ENCODE measurements at regions not wholly inside any gene's neighbourhood (a gene's known extent, or its start where the extent isn't known, plus 50 kb on each side); places are given as distances from the start of the nearest gene placed in this dataset.

DNA sequence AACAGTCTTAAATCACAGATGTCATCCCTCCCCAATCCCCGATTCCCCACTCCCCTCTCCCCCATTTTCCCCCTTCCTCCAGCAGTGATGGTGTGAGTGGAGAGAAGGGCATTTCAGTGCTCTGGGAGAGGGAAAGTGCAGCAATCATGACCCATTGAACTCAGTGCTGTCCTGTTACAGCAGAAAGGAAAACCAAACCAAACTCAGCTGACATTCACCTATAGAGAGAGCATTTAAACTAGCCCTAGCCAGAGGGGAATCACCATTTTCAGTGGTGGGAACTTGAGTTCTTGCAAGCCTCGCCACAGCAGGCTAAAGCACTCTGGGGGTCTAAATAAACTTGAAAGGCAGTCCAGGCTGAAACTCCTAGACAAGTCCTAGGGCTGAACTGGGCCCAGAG is 129.9 kb upstream of the COL21A1 start:
- DNase-seq, result no peak

DNA sequence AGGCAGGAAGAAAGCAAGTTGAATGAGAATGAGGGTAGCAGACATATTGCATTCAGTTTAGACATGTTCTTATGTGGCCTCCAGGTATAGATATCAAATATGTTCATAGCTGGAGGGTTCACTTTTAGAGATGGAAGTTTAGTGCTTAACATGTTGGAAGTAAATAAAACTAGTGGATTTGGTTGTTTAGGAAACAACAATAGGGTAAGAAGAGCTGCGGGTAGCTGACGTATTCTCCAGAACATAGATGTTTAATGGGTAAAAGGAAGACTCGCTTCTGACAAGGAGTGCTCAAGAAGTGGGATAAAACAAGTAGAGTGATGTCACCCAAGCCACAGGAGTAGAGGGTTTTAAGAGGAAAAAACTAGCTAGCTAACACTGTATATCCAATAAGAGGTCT is 128.4 kb upstream of the COL21A1 start:
- DNase-seq, result no peak

DNA sequence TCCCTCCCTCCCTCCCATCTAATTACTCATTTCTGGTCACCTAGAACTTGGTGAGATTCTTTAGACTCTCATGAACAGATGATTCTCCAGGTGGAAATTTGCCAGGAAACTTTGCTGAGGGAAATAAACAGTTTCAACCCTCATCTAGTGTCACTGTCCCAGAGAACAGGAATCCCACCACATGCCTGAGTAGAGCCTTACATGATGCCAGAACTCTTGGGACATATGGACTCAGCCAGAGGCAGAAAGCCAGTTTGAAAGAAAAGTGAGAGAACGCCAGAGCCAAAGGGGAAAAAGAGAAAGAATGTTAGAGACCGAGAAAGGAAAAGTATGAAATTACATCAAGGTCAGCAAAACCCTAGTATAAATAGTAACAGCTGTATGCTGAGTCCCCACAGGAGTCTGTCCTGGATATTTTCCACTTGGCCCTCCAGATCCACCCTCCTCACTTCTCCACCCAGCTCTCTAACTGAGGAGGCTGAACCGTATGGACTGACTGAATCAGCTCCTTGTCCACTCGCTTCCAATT is 127.5 kb upstream of the COL21A1 start:
- no peak for DNase-seq

DNA sequence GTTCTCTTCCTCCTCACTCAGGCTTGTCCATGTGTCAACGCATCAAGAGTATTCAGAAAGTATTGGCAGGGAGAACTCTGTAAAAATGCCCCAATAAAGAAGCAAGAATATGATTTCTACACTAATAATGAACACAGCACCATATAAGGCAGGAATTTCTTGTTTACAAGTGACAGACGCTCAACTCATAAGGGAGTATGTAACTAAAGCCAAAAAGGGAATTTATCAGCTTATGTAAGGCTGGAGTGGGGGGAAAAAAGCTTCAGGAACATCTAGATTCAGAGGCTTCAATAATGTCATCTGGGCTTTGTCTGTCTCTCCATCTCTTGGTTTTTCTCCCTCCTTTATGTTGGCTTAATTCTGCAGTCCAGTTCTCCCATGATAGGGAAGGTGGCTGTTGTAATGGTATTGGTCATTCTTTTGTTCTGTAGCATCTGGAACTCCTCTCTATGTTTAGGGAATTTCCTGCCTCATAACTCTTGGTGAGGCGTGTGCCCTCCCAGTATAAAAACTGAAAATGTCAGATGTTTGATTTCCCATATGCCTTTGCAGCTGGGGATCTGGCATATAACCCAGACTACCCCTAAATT is 125.1 kb upstream of the COL21A1 start:
- no peak for DNase-seq

DNA sequence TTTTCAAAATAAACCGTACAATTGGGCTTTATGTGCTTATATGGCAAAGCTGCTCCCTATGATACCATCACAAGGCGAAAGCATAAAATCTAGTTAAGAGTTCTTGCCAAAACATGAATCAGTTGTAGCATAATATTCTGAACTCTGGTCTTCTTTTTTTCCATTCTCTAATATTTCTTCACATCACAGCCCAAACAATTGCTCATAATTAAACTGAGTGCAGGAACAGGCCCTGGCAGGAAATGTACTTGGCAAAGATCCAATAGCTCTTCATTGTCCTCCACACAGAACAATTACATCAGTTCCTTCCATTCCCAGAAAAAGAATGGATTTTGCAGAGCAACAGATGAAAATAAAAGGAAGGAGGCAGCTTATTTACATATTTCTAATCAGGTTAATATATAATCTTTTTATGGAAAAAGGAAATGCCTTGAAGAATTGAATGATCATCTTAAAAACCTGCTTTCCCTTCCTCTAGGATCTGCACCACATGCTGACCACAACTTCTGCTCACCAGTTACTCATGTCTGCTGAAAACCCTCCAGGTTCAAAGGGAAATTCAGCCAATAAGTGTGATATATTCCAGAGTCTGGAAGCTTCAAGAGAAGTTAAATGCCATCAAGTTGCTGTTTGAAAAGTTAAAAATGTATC is 123.3 kb upstream of the COL21A1 start:
- peak; percentile 15 for DNase-seq

DNA sequence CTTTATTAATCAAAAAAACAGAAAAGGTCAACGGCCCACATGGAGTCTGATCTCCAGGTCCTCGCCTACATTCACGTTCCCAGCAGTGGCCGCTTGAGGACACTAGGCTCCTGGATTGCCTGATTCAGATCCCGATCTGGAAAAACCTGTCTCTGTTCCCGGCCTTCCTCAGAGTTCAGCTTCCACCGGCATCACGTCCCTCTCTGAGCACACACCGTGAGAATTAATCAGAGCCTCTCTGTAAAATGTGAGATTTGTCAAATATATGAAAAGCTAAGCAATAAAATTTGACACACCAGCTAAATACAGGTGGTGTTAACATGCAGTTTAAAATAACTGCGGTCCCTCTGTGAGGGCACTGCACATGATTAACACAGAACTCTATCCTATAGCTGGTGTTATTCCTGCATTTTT is 122.8 kb upstream of the COL21A1 start:
- DNase-seq, result no peak

DNA sequence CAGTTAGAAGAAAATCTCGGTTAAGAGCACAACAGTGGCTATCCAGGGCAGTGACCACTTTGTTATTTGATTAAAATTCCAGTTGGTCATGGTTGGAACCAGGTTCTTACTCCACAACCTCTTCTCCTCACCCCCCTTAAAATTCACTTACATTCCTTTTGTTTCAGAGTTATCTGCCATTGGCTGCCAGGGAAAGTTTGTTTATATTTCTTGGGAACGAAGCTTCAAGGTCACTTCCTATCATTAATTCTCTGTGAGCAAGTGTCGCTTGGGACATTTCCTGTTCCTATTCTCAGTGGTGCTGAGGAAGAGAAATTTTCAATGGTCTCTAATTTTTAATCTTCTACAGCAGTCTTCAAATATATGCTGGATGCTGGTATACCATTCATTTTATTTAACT is 121.1 kb upstream of the COL21A1 start:
- no peak for DNase-seq

DNA sequence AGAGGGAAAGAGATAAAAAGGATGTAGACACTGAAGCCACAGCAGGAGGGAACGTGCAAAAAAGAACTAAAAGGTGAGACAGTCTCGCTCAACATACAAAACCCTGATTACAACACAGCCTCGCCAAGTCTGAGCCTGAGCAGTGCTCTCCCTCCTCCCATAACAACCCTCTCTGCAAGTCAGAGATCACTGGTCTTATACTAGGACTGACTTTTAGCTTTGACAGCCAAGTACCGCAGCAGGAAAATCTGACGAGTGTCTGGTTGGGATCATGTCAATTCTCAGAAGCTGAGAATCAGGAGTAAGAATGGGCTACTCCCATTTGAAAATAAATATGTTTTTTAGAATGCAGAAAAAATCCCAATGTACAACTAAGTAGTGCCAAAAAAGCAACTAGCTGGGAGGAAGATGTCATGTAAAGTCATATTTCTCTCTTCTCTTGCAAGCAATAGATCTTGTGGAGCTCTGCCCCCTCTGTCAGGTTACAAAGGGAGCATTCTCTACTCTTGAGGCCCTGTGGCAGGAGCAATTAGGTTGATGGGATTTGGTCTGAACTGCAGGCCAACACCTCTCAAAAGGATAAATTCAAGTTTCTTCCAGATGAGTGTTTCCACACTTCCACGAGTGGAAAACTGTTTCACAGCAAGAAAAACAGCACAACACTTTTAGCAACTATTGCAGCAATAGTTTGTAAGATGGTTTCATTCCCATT is 118.9 kb upstream of the COL21A1 start:
- no peak for DNase-seq

DNA sequence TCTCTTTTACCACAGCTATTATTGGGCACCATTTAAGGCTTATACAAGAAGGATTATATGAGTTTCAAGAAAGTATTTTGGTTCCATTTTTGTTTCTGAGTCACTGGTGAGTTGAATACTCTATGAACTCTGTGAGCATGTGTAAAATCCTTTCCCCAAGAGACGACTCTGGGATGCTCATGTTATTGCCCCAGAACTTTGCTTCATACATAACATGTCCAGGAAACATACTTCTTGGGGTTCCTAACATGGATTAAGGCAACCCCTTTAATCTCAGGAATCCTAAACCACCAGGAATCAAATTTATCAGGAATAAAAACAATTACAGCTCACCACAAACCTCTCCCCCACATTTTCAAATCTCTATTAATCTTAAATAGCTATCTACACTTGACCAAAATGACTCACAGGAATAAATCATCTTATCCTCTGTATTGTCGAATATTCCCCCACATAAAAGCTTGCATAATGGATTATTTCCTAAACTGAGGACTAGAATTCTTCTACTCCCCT is 117.5 kb upstream of the COL21A1 start:
- no peak for DNase-seq

DNA sequence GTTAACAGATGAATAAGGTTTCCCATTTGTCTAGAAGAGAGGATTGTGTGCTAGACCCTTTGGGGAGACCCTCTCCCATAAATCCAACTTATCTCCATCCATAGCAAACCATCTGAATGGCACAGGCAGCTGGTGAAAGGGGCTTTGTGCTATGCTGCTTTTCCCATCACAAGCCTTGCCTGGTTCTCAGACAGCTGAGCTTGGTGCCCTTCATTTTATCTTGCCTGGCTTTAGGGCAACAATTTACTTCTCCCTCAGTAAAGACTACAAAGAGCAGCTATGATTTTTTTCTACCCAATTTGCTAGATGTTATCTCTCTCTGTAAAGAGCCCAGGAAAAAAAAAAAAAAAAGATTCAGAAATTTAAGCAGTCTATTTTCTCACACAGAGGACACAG is 117.0 kb upstream of the COL21A1 start:
- no peak for DNase-seq

DNA sequence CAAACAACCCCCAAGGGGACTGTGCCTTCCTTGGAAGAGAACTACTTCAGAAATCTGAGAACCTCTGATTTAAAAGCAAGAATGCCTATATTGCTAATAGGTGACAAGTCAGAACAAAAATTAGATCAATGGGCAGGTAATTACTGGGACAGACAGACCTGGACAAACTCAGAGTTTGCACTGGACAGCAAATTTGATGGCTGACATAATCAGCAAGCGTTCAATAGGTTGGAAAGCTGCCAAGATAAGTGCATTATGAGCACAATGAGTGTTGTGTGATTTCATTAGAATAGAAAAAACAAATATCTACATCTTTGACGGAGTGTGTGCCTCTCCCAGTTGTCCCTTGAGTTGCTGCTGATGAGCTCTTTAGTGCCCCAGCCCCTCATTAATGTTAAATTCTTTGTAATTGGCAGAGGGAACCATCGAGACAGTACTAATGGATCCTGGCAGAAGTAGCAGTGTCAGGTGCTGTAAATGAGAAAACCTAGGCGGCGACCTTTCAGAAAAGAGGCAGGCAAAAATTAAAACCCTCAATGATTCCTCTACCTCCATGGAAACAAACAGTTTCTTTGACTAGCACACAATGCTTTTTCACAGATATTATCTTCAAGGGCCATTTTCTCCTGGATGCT is 116.5 kb upstream of the COL21A1 start:
- DNase-seq, result no peak

DNA sequence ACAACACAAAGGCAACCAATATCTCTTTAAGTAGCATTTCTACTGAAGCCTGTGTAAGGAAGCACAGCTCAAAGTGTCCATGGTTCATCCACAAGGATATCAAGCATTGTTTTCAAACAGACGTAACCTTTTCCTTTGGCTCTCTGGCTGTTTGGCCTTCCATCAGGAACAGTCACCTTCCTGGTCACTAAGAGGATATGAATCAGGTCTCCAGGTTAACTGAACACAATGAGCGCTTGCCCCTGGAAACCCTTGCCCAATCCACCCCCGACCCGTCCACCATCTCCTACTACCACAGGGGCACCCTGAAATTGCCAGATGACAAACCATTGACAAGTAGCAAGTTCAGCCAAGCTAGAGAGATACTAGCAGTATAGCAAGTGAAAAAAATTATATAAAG is 114.4 kb upstream of the COL21A1 start:
- no peak for DNase-seq

DNA sequence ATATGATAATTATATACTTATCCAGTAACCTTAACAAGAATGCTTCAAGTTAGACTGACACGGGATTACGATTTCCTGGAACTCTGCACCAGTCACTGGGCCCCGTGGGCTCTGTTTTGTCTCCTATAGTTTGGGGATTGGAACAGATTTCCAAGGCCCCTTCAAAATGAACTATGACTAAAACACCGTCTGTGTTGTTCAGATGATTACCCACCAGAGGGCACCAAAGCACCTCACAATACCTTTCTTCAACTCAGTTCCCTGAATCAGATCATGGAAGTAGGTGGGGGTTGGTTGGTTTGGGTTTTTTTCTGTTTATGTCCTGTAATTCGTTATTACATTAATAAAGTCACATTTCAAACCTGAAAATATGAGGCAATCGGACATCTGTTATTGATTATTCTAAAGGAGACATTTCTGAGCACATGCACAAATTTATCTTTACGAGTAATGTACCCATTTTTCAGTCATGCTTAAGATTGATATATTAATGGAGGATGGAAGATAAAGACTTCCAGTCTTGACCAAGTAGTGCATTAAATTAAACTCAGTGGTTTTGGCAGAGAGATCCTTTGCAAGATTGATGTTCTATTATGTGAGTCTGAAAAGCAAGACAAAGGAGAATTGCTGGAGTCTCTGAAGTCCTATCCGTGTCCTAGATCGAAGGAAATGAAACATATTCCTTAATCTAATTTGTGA is 112.0 kb upstream of the COL21A1 start:
- DNase-seq, result peak; percentile 75

DNA sequence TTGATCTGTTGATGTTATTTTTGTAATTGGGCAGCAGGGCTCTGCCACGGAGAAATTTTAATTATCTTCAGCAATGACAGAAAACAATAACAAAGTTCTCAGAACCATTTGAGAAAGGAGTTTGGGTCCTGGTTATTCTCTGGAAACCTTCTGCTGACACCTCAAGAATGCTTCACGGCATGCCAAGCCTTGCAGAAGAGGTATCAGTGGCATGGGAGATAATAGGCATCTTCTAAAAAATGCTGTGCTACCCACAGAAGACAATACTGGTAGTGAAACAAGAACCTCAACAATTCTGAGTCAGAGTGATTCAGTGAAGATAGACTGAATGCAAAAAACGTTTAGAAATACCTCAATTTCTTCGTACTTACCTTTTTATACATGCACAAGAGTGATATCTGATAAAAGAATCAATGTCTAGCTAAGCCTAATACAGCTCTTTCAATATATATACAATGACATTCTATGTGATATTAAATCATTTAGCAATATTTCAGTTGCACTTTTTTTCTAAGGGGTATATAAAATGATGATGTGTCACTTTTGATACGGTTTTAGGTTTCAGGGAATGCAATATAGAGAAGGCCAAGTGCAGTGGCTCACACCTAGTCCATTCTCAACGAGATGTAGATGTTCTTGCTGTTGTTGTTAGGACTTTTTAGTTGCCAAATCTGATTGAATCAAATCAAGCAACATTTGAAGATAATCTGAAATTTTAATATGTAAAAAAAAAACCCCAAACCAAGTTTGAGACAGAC is 110.4 kb upstream of the COL21A1 start:
- no peak for DNase-seq

DNA sequence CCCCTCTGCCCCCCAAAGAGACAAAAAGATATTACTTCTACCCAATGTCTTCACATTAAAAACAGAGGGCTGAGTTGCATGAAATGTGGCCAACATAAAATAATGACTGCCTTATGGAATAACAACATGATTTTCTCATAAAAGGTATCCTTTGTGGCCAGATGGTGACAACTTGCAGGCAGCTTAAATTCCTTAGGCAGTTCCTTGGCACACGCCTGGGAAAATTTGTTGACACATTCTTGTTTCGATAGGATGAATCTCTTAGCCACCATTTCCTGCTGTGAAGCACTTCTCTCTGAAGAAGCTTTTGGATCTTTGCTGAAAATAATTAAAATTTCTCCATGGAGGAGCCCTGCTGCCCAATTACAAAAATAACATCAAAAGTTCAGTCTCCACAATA is 109.0 kb upstream of the COL21A1 start:
- no peak for DNase-seq

DNA sequence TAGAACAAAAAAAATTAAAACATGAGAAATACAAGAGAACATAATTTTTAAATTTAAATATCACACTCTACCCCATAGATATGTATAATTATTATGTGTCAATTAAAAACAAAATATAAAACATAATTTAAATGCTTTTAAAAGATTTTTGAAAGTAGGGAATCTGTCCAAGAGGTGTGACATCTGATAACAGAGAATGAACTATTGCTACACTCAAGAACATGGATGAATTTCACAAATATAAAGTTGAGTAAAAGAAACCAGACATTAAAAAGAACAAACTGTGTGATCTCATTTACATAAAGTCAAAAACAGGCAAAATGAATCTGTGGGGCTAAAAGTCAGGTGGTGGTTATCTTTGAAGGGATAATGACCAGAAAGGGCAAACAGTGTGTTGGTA is 106.5 kb upstream of the COL21A1 start:
- no peak for DNase-seq

DNA sequence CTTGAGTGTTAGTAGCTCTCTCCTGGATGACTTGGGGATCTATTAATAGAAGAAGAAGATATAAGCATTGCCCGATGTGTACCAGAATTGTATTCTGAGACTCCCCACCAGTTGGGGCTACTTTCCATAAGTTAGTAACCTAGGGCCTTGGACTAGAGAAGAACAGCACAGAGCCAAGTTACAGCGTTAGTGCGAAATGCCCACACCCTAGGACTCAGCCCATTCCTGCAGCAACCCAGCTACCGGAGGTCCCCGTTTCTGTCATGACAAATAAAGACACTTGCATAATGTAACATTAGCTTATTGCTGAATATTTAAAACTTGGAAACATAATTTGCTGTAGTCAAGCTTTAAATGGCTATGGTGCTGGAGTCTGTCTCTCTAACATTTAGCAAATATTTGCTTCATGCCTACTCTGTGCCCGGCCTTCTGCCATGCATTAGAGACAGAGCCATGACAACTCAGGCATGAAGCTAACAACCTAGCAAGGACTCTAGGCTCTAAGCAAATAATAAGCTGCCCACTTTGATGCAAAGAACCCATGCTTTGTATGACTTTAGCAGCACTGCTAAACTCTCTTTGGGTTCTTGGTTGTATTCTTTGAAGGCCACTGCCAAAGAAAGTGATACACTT is 103.4 kb upstream of the COL21A1 start:
- DNase-seq, result no peak

DNA sequence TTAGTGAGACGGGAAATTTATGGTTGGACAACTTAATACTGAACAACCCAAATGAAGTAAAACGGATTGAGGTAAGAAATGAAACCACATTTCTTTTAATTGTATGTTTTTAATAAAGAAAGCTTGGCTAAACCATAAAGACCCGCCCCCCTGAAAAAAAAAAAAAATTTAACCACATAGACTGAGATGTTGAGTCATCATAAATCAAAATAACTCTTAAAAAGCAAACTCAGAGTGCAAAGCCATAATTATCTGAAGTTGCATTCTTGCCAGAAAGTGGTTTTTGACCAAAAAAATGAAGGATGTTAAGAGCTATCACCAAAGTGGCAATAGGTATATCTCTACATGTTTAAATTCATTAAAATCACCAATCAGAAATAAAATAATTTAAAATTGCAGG is 101.8 kb upstream of the COL21A1 start:
- DNase-seq, result no peak

DNA sequence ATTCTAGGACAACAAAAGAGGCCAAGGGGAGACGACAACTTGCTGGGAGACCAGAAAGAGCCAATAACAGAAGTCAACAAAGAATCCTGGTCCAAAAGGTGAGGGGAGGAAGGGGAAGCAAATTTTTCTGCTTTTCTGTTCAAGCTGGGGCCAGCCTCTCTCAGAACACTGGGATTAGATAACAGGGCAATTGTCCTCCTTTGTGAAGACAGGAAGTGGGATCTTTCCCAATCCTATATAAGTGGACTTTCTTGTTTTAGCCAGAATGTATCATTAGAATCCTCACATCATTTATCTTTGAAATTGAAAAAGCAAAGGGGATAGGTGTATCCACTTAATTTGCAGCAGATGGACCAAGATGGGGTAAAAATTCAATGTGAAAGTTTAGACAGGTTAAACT is 101.2 kb upstream of the COL21A1 start:
- DNase-seq, result no peak

DNA sequence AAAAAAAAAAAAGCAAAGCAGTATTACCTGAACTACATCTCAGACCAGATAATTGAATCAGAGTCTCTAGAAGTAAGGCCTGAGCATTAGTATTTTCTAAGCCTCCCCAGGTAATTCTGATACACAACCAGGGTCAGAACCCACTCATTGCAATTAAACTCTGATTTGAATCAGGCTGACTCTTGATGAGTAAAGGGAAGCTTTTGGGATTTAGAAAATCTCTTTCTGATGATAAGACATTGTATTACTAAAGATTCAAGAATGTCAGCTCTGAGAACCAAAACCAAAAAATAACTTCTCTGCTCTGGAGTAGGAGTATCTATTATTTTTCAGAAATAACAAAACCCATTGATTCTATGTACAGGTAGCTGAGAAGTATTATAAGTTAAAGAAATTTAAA is 100.1 kb upstream of the COL21A1 start:
- DNase-seq, result no peak

DNA sequence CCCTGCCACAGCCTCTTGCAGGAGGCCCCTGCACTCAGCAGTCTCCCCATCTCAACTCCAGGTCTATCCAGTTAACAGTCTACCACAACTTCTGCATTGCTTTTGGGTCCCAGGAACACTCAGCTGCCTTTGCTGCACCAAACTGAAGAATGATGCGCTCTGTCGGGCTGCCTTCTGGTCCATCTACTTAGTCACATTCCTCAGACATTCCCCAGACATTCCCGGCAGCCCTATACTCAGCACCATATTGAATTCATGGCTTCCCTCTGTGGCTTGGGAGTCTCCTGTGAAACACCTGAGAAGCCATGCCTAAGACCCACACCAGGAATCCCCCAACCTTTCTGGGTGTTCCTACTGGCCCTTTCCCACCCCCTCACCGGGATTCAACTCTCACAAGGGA is 99.6 kb upstream of the COL21A1 start:
- no peak for DNase-seq

Data from NCI-H1694 (cell line).